Keratinocyte (primary cell): ENCODE measurements at regions not wholly inside any gene's neighbourhood (a gene's known extent, or its start where the extent isn't known, plus 50 kb on each side); places are given as distances from the start of the nearest gene placed in this dataset.

Experiments used
- DNase-seq: peaks from one replicate; pipeline ENCODE4 v3.0.0-alpha.2; 2011; ENCODE audit warnings: low read depth, missing footprints, low spot score
- FAIRE-seq: peaks from 2 replicates; lab custom pipeline; 2011; peaks lifted over from hg19 to GRCh38; lab: Jason Lieb, UNC
- H2AFZ ChIP-seq: 2 replicates; pipeline ENCODE4 v1.6.0; 2012; ENCODE audit warnings: low read length, control low read depth, inconsistent platforms; ENCODE audit not compliant: control insufficient read depth
- H3K27ac ChIP-seq: 2 replicates; pipeline ENCODE4 v1.5.1; 2011; ENCODE audit warnings: low read length; ENCODE audit not compliant: control insufficient read depth, insufficient read depth
- H3K27me3 ChIP-seq: 3 replicates; pipeline ENCODE4 v1.6.0; 2011; ENCODE audit warnings: low read length; ENCODE audit not compliant: control insufficient read depth, insufficient read depth; ENCODE audit errors: extremely low read depth
- H3K36me3 ChIP-seq, 2 experiments: 2 replicates in 1 of 2; 3 replicates in 1 of 2; pipeline ENCODE4 v1.5.1; 2011; ENCODE audit warnings: low read length in 2 of 2, mild to moderate bottlenecking in 1 of 2; ENCODE audit not compliant: control insufficient read depth in 2 of 2, insufficient read depth in 2 of 2; ENCODE audit errors: extremely low read depth in 1 of 2
- H3K4me1 ChIP-seq: 3 replicates; pipeline ENCODE4 v1.5.1; 2011; ENCODE audit warnings: low read length; ENCODE audit not compliant: control insufficient read depth, insufficient read depth; ENCODE audit errors: extremely low read depth
- H3K4me2 ChIP-seq: 3 replicates; pipeline ENCODE4 v1.6.0; 2011; ENCODE audit warnings: low read depth, low read length; ENCODE audit not compliant: control insufficient read depth, insufficient read depth; ENCODE audit errors: extremely low read depth
- H3K4me3 ChIP-seq, 3 experiments: fragments of 200-600 bp in 1 of 3; sonication (generic) in 1 of 3; 2 replicates in 2 of 3; 3 replicates in 1 of 3; pipeline ENCODE4 v1.5.1; 2011 to 2016; ENCODE audit warnings: low read length in 3 of 3, mild to moderate bottlenecking in 3 of 3, control low read depth in 2 of 3, inconsistent platforms in 1 of 3, low read depth in 1 of 3, mixed read lengths in 1 of 3, mixed run types in 1 of 3, moderate library complexity in 1 of 3; ENCODE audit not compliant: control insufficient read depth in 2 of 3, insufficient read depth in 2 of 3; ENCODE audit errors: extremely low read depth in 1 of 3
- H3K79me2 ChIP-seq: 2 replicates; pipeline ENCODE4 v1.6.0; 2012; ENCODE audit warnings: low read length; ENCODE audit not compliant: control insufficient read depth, insufficient read depth
- H3K9ac ChIP-seq: 3 replicates; pipeline ENCODE4 v1.6.0; 2011; ENCODE audit warnings: low read length; ENCODE audit not compliant: control insufficient read depth, insufficient read depth; ENCODE audit errors: extremely low read depth
- H3K9me1 ChIP-seq: 3 replicates; pipeline ENCODE4 v1.6.0; 2011; ENCODE audit warnings: low read length; ENCODE audit not compliant: control insufficient read depth, insufficient read depth; ENCODE audit errors: extremely low read depth
- H3K9me3 ChIP-seq: 2 replicates; pipeline ENCODE4 v1.5.1; 2012; ENCODE audit warnings: low read depth, low read length; ENCODE audit not compliant: control insufficient read depth
- H4K20me1 ChIP-seq: 3 replicates; pipeline ENCODE4 v1.6.0; 2011; ENCODE audit warnings: low read length; ENCODE audit not compliant: control insufficient read depth, insufficient read depth; ENCODE audit errors: extremely low read depth
- EZH2 ChIP-seq: IDR thresholded peaks from one replicate; pipeline ENCODE4 v1.6.1; 2012; ENCODE audit warnings: inconsistent platforms, mild to moderate bottlenecking, low read length, moderate library complexity
- dilution Hi-C: fragments of 300-500 bp; cut with MboI; formaldehyde crosslinking; loops from one replicate; pipeline ENCODE4 v1.7.0; 2020; ENCODE audit warnings: low sequenced_read_pairs; ENCODE audit not compliant: extremely low pct_ligation_motif_present
- TF ChIP-seq, protein P1 (sequence below), 3 experiments: IDR thresholded peaks in 1 of 3; conservative IDR thresholded peaks in 1 of 3; optimal IDR thresholded peaks in 1 of 3; 2 replicates in 2 of 3; 3 replicates in 1 of 3; pipeline versions ENCODE3 to v1.5.1; 2011; ENCODE audit warnings: low read length in 3 of 3, mild to moderate bottlenecking in 3 of 3, moderate library complexity in 2 of 3, control low read depth in 1 of 3, inconsistent platforms in 1 of 3; ENCODE audit not compliant: insufficient read depth in 2 of 3; ENCODE audit errors: extremely low read depth in 1 of 3

- no peak overlapping the region for H2AFZ ChIP-seq
- no peak overlapping the region for H3K4me3 ChIP-seq
- dilution Hi-C loops = no loop called here
- H3K4me2 ChIP-seq = no peak overlapping the region
- no peaks in the 10 kb centered on the region for H3K9me3 ChIP-seq
- peak; percentile 7 for DNase-seq
- FAIRE-seq = peak; percentile 87
- no peaks in the 10 kb centered on the region for H3K27me3 ChIP-seq
- no peak overlapping the region for H3K9ac ChIP-seq
- H3K36me3 ChIP-seq = no peaks in the 10 kb centered on the region
- no peaks in the 10 kb centered on the region for H3K79me2 ChIP-seq
- H3K27ac ChIP-seq = no peak overlapping the region
- no peak for TF ChIP-seq EZH2
- TF ChIP-seq, protein P1, sequence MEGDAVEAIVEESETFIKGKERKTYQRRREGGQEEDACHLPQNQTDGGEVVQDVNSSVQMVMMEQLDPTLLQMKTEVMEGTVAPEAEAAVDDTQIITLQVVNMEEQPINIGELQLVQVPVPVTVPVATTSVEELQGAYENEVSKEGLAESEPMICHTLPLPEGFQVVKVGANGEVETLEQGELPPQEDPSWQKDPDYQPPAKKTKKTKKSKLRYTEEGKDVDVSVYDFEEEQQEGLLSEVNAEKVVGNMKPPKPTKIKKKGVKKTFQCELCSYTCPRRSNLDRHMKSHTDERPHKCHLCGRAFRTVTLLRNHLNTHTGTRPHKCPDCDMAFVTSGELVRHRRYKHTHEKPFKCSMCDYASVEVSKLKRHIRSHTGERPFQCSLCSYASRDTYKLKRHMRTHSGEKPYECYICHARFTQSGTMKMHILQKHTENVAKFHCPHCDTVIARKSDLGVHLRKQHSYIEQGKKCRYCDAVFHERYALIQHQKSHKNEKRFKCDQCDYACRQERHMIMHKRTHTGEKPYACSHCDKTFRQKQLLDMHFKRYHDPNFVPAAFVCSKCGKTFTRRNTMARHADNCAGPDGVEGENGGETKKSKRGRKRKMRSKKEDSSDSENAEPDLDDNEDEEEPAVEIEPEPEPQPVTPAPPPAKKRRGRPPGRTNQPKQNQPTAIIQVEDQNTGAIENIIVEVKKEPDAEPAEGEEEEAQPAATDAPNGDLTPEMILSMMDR (optimal IDR thresholded peaks at IDR 0.05 in 1 of 3, IDR thresholded peaks at IDR 0.05 in 1 of 3, conservative IDR thresholded peaks at IDR 0.05 in 1 of 3; ENCODE audit: extremely low read depth in 1 of 3, insufficient read depth in 2 of 3, low read length in 3 of 3) = no peak
- H3K4me1 ChIP-seq = peaks cover 6% of the 10 kb centered on the region
- H3K9me1 ChIP-seq = no peaks in the 10 kb centered on the region
- no peaks in the 10 kb centered on the region for H4K20me1 ChIP-seq
Observed at GRCh38 chr4:164621886-164622521, 131.9 kb upstream of the SMIM31 start.

DNA sequence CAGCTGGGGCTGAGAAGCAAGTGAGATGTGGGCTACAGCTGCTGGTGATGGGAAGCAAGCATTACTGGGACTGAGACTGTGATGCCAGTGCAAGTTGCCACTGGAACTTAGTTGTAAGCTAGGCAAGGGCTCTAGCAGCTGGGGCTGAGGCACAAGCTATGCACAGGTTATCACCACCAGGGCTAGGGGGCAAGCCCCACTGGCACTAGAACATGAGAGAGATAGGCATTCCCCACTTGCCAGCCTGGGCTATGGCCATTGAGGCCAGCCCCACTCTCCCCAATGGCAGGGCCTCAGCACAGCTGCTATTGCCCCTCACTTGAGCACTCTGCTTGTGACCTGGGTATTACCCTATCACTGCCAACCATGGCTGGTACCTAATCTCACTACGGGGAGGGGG is 130.8 kb upstream of the SMIM31 start:
- no peak for DNase-seq
- FAIRE-seq = no peak
- no peaks in the 10 kb centered on the region for H3K9me1 ChIP-seq

More for the DNA sequence above, 130.8 kb upstream of the SMIM31 start:
- Histone ChIP-seq H4K20me1 (no peaks in the 10 kb centered on the region), H3K27ac (no peak overlapping the region), H3K4me3 (no peak overlapping the region), H3K36me3 (no peaks in the 10 kb centered on the region), H3K4me1 (peaks cover 6% of the 10 kb centered on the region), H3K79me2 (no peaks in the 10 kb centered on the region), H3K4me2 (no peak overlapping the region), H3K27me3 (no peaks in the 10 kb centered on the region), H2AFZ (no peak overlapping the region), H3K9me3 (no peaks in the 10 kb centered on the region), H3K9ac (no peak overlapping the region)
- dilution Hi-C loops = no loop called here
- no peak for TF ChIP-seq EZH2
- TF ChIP-seq, protein P1 (optimal IDR thresholded peaks at IDR 0.05 in 1 of 3, IDR thresholded peaks at IDR 0.05 in 1 of 3, conservative IDR thresholded peaks at IDR 0.05 in 1 of 3; ENCODE audit: extremely low read depth in 1 of 3, insufficient read depth in 2 of 3, low read length in 3 of 3) = no peak
